Parathyroid adenoma (tissue), 2 donors: ENCODE measurements at regions not wholly inside any gene's neighbourhood (a gene's known extent, or its start where the extent isn't known, plus 50 kb on each side); places are given as distances from the start of the nearest gene placed in this dataset.

ENCODE experiments used
- H2AFZ ChIP-seq: fragments of 300-600 bp; sonication (generic); one replicate; pipeline ENCODE4 v1.7.0; 2017; ENCODE audit warnings: antibody characterized with exemption, mild to moderate bottlenecking
- H3K27ac ChIP-seq: fragments of 300-600 bp; sonication (generic); one replicate; pipeline ENCODE4 v1.7.0; 2017
- H3K27me3 ChIP-seq: fragments of 300-600 bp; sonication (generic); one replicate; pipeline ENCODE4 v1.7.0; 2017; ENCODE audit warnings: low read length; ENCODE audit not compliant: control insufficient read depth, insufficient read depth
- H3K36me3 ChIP-seq: fragments of 300-600 bp; sonication (generic); one replicate; pipeline ENCODE4 v1.7.0; 2017; ENCODE audit warnings: low read length; ENCODE audit not compliant: control insufficient read depth, insufficient read depth
- H3K4me1 ChIP-seq: fragments of 300-600 bp; sonication (generic); one replicate; pipeline ENCODE4 v1.7.0; 2017; ENCODE audit warnings: control low read depth
- H3K4me2 ChIP-seq: fragments of 300-600 bp; sonication (generic); one replicate; pipeline ENCODE4 v1.7.0; 2017; ENCODE audit warnings: low read length
- H3K4me3 ChIP-seq: fragments of 300-600 bp; sonication (generic); one replicate; pipeline ENCODE4 v1.7.0; 2017; ENCODE audit warnings: low read depth, low read length
- H3K79me2 ChIP-seq: fragments of 300-600 bp; sonication (generic); one replicate; pipeline ENCODE4 v1.7.0; 2017; ENCODE audit warnings: control low read depth
- H3K9ac ChIP-seq: fragments of 300-600 bp; sonication (generic); one replicate; pipeline ENCODE4 v1.7.0; 2017; ENCODE audit warnings: mild to moderate bottlenecking
- H3K9me3 ChIP-seq: fragments of 300-600 bp; sonication (generic); one replicate; pipeline ENCODE4 v1.7.0; 2017; ENCODE audit warnings: low read length; ENCODE audit not compliant: control insufficient read depth
- CTCF ChIP-seq: fragments of 300-600 bp; sonication (generic); IDR thresholded peaks from one replicate; pipeline ENCODE4 v1.7.0; 2017; ENCODE audit warnings: antibody characterized with exemption, mild to moderate bottlenecking
- donor health status: primary hyperparathyroidism.

- H3K36me3 ChIP-seq = no peaks in the 10 kb centered on the region
- H3K4me1 ChIP-seq = no peaks in the 10 kb centered on the region
- no peaks in the 10 kb centered on the region for H3K27me3 ChIP-seq
- no peak for TF ChIP-seq CTCF
- H2AFZ ChIP-seq = no peak overlapping the region
- no peak overlapping the region for H3K4me3 ChIP-seq
- H3K79me2 ChIP-seq = no peaks in the 10 kb centered on the region
- H3K9ac ChIP-seq = no peak overlapping the region
- H3K9me3 ChIP-seq = no peaks in the 10 kb centered on the region
- no peak overlapping the region for H3K27ac ChIP-seq
- H3K4me2 ChIP-seq = no peak overlapping the region
These were observed 301.2 kb downstream of the ADGRG6 start for GRCh38 chr6:142602972-142603371.

- no peak overlapping the region for H3K4me3 ChIP-seq
- TF ChIP-seq CTCF = no peak
- H3K27me3 ChIP-seq = no peaks in the 10 kb centered on the region
- no peak overlapping the region for H3K4me2 ChIP-seq
- no peak overlapping the region for H2AFZ ChIP-seq
- H3K9ac ChIP-seq = no peak overlapping the region
- H3K36me3 ChIP-seq = no peaks in the 10 kb centered on the region
- H3K79me2 ChIP-seq = no peaks in the 10 kb centered on the region
- H3K27ac ChIP-seq = no peak overlapping the region
- H3K4me1 ChIP-seq = no peaks in the 10 kb centered on the region
- no peaks in the 10 kb centered on the region for H3K9me3 ChIP-seq
These were observed 304.2 kb downstream of the ADGRG6 start for GRCh38 chr6:142605922-142606485.

GRCh38 chr6:142612956-142613355, 311.1 kb downstream of the ADGRG6 start:
- Histone ChIP-seq H3K9ac (no peak overlapping the region), H3K36me3 (no peaks in the 10 kb centered on the region), H2AFZ (no peak overlapping the region), H3K27ac (no peak overlapping the region), H3K9me3 (no peaks in the 10 kb centered on the region), H3K4me2 (no peak overlapping the region), H3K4me1 (no peaks in the 10 kb centered on the region), H3K79me2 (no peaks in the 10 kb centered on the region), H3K4me3 (no peak overlapping the region), H3K27me3 (no peaks in the 10 kb centered on the region)
- no peak for TF ChIP-seq CTCF

GRCh38 chr6:142613981-142614380, 312.2 kb downstream of the ADGRG6 start:
- TF ChIP-seq CTCF = no peak
- Histone ChIP-seq H3K27me3 (no peaks in the 10 kb centered on the region), H3K9me3 (no peaks in the 10 kb centered on the region), H3K27ac (no peak overlapping the region), H3K36me3 (no peaks in the 10 kb centered on the region), H3K9ac (no peak overlapping the region), H3K79me2 (no peaks in the 10 kb centered on the region), H3K4me3 (no peak overlapping the region), H2AFZ (no peak overlapping the region), H3K4me1 (no peaks in the 10 kb centered on the region), H3K4me2 (no peak overlapping the region)

GRCh38 chr6:142617158-142617557, 315.4 kb downstream of the ADGRG6 start:
- Histone ChIP-seq H3K4me3 (no peak overlapping the region), H3K9me3 (no peaks in the 10 kb centered on the region), H2AFZ (no peak overlapping the region), H3K9ac (no peak overlapping the region), H3K27me3 (no peaks in the 10 kb centered on the region), H3K4me1 (no peaks in the 10 kb centered on the region), H3K4me2 (no peak overlapping the region), H3K36me3 (no peaks in the 10 kb centered on the region), H3K27ac (no peak overlapping the region), H3K79me2 (no peaks in the 10 kb centered on the region)
- no peak for TF ChIP-seq CTCF
